GM12878 (cell line): ENCODE measurements at regions not wholly inside any gene's neighbourhood (a gene's known extent, or its start where the extent isn't known, plus 50 kb on each side); places are given as distances from the start of the nearest gene placed in this dataset.
A peak's percentile ranks its signal among the peaks of the same experiment; 100 is the strongest.

Experiments
- ATAC-seq: fragments of 200-7000 bp; cut with Tn5 transposase; 3 replicates; pipeline ENCODE4 v1.9.1; 2020; ENCODE audit warnings: mild to moderate bottlenecking, moderate library complexity
- BruUV-seq: library from RNA; stranded (reverse); fragments of 400-500 nt; replicated peaks from 2 replicates; lab custom pipeline; 2021; lab: Mats Ljungman, UMichigan
- CTCF ChIA-PET: fragments of 300-600 bp; sonication (Branson Sonifier 250); formaldehyde crosslinking; extraction: SDS; loops from one replicate; lab custom pipeline; 2021; ENCODE audit warnings: inconsistent platforms; lab: Yijun Ruan, JAX
- POLR2A ChIA-PET: fragments of 350-600 bp; formaldehyde crosslinking; extraction: SDS; loops from one replicate; lab custom pipeline; 2021; ENCODE audit warnings: inconsistent platforms; lab: Charles Lee
- RAD21 ChIA-PET: fragments of 300-600 bp; sonication (Branson Sonifier 250); formaldehyde crosslinking; loops from one replicate; lab custom pipeline; 2023; ENCODE audit warnings: antibody characterized with exemption; ENCODE audit not compliant: unreplicated experiment; lab: Charles Lee
- SMC1A ChIA-PET: fragments of 300-600 bp; sonication (Branson Sonifier 250); formaldehyde crosslinking; loops from one replicate; lab custom pipeline; 2023; ENCODE audit not compliant: unreplicated experiment, uncharacterized antibody; lab: Charles Lee
- DNase-seq: peaks from one replicate; pipeline ENCODE4 v3.0.0-alpha.2; 2011; ENCODE audit warnings: low read depth, low spot score
- FAIRE-seq: peaks from 3 replicates; lab custom pipeline; 2011; peaks lifted over from hg19 to GRCh38; lab: Jason Lieb, UNC
- H2AFZ ChIP-seq: 2 replicates; pipeline ENCODE4 v1.6.0; 2011; ENCODE audit warnings: low read depth, low read length, control low read depth; ENCODE audit not compliant: control insufficient read depth
- H3K27ac ChIP-seq: 2 replicates; pipeline ENCODE4 v1.5.1; 2011; ENCODE audit warnings: control low read depth; ENCODE audit not compliant: control insufficient read depth, insufficient read depth
- H3K27me3 ChIP-seq, 2 experiments: replicated peaks in 1 of 2; 2 replicates each; pipeline versions ENCODE4 v1.6.0 to v1.6.1; 2011; ENCODE audit warnings: low read length in 1 of 2; ENCODE audit not compliant: control insufficient read depth in 2 of 2, insufficient read depth in 2 of 2
- H3K36me3 ChIP-seq, 2 experiments: 2 replicates each; pipeline ENCODE4 v1.5.1; 2011; ENCODE audit warnings: low read length in 1 of 2; ENCODE audit not compliant: control insufficient read depth in 2 of 2, insufficient read depth in 2 of 2
- H3K4me1 ChIP-seq: 2 replicates; pipeline ENCODE4 v1.6.1; 2011; ENCODE audit warnings: mild to moderate bottlenecking, low read length, moderate library complexity, mixed read lengths; ENCODE audit not compliant: control insufficient read depth, insufficient read depth
- H3K4me2 ChIP-seq: 2 replicates; pipeline ENCODE4 v1.6.0; 2011; ENCODE audit warnings: control low read depth; ENCODE audit not compliant: control insufficient read depth, insufficient read depth
- H3K4me3 ChIP-seq: fragments of 200-600 bp; sonication (generic); 2 replicates; pipeline ENCODE4 v1.5.1; 2016
- H3K79me2 ChIP-seq: 2 replicates; pipeline ENCODE4 v1.6.0; 2011; ENCODE audit warnings: low read length; ENCODE audit not compliant: control insufficient read depth, insufficient read depth
- H3K9ac ChIP-seq: 2 replicates; pipeline ENCODE4 v1.8.0; 2011; ENCODE audit warnings: low read length, control low read depth, mixed read lengths; ENCODE audit not compliant: control insufficient read depth, insufficient read depth
- H3K9me3 ChIP-seq: replicated peaks from 3 replicates; pipeline ENCODE4 v1.5.1; 2011; ENCODE audit warnings: mild to moderate bottlenecking, low read length; ENCODE audit not compliant: control insufficient read depth, insufficient read depth
- H4K20me1 ChIP-seq: 2 replicates; pipeline ENCODE4 v1.6.0; 2011; ENCODE audit not compliant: control insufficient read depth, insufficient read depth
- BCL11A ChIP-seq: IDR thresholded peaks from 2 replicates; pipeline ENCODE4 v1.6.1; 2011; ENCODE audit warnings: low read depth, low read length
- CTCF ChIP-seq, 3 experiments: IDR thresholded peaks in 2 of 3; conservative IDR thresholded peaks in 1 of 3; 2 replicates each; pipeline ENCODE4 v1.5.1; 2011; ENCODE audit warnings: low read depth in 3 of 3, low read length in 3 of 3, mild to moderate bottlenecking in 3 of 3, control low read depth in 2 of 3, moderate library complexity in 2 of 3, inconsistent platforms in 1 of 3, mixed read lengths in 1 of 3; ENCODE audit not compliant: control insufficient read depth in 2 of 3, insufficient read depth in 1 of 3; ENCODE audit errors: extremely low read depth in 1 of 3
- FOS ChIP-seq: IDR thresholded peaks from 3 replicates; pipeline ENCODE4 v1.6.1; 2011; ENCODE audit warnings: borderline replicate concordance; ENCODE audit not compliant: insufficient read length; ENCODE audit errors: extremely low read depth
- HDAC6 ChIP-seq: fragments of 200-600 bp; sonication (generic); IDR thresholded peaks from one replicate; pipeline ENCODE4 v1.8.0; 2017; ENCODE audit warnings: antibody characterized with exemption; ENCODE audit not compliant: unreplicated experiment
- HDGF ChIP-seq: fragments of 450-650 bp; IDR thresholded peaks from 2 replicates; pipeline ENCODE4 v1.6.1; 2016; ENCODE audit warnings: antibody characterized with exemption
- NFIC ChIP-seq: IDR thresholded peaks from 2 replicates; pipeline ENCODE4 v1.6.1; 2012; ENCODE audit warnings: low read depth, mild to moderate bottlenecking, inconsistent platforms, low read length, moderate library complexity
- RAD51 ChIP-seq: fragments of 450-650 bp; IDR thresholded peaks from 2 replicates; pipeline ENCODE4 v1.6.1; 2016; ENCODE audit warnings: moderate library complexity, mild to moderate bottlenecking, inconsistent platforms
- ZNF384 ChIP-seq: IDR thresholded peaks from 2 replicates; pipeline ENCODE4 v1.6.1; 2012; ENCODE audit warnings: low read depth, mild to moderate bottlenecking, low read length, improper control_type of control experiment, borderline replicate concordance
- WGBS: methylation state at CpG from one replicate; pipeline ENCODE4 v1.1.6; 2016; ENCODE audit warnings: low lambda C conversion rate; ENCODE audit not compliant: insufficient replicate concordance, insufficient coverage; ENCODE audit errors: missing lambda C conversion rate; 5-methylcytosine and 5-hydroxymethylcytosine counted together
- in situ Hi-C: fragments of 300-500 bp; cut with MboI; formaldehyde crosslinking; loops from 9 replicates; pipeline ENCODE4 v1.14.3; 2018; ENCODE audit warnings: mixed read lengths
- intact Hi-C: fragments of 100-400 bp; cut with micrococcal nuclease; formaldehyde crosslinking; loops from one replicate; pipeline ENCODE4 v1.14.2; 2022; ENCODE audit not compliant: unreplicated experiment
- TF ChIP-seq, protein P1 (sequence below): IDR thresholded peaks from 2 replicates; pipeline ENCODE4 v1.6.1; 2012; ENCODE audit warnings: low read length, inconsistent platforms

DNA sequence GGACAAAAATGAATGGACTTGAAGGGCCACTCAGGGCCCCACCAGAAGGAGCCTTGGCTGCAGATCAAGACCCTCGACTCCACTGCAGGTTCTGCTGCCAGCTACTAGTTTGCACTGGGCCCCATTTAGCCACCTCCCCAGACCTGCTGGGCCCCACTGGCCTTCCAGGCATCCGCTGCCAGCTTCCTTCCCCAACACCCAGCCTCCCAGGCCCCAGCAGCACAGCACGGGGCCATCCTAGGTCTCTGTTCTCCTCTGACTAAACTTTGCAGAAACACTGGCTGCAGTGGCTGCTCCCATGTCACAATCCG, 277.4 kb upstream of the KLF14 start (continued):
- TF ChIP-seq CTCF (IDR thresholded peaks at IDR 0.05 in 2 of 3, conservative IDR thresholded peaks at IDR 0.05 in 1 of 3; ENCODE audit: control insufficient read depth in 2 of 3, extremely low read depth in 1 of 3, insufficient read depth in 1 of 3, low read depth in 3 of 3, low read length in 3 of 3) = no peak
- TF ChIP-seq BCL11A = no peak
- TF ChIP-seq, protein P1, sequence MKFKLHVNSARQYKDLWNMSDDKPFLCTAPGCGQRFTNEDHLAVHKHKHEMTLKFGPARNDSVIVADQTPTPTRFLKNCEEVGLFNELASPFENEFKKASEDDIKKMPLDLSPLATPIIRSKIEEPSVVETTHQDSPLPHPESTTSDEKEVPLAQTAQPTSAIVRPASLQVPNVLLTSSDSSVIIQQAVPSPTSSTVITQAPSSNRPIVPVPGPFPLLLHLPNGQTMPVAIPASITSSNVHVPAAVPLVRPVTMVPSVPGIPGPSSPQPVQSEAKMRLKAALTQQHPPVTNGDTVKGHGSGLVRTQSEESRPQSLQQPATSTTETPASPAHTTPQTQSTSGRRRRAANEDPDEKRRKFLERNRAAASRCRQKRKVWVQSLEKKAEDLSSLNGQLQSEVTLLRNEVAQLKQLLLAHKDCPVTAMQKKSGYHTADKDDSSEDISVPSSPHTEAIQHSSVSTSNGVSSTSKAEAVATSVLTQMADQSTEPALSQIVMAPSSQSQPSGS = no peak
- TF ChIP-seq FOS = no peak
- no peak for TF ChIP-seq HDAC6

DNA sequence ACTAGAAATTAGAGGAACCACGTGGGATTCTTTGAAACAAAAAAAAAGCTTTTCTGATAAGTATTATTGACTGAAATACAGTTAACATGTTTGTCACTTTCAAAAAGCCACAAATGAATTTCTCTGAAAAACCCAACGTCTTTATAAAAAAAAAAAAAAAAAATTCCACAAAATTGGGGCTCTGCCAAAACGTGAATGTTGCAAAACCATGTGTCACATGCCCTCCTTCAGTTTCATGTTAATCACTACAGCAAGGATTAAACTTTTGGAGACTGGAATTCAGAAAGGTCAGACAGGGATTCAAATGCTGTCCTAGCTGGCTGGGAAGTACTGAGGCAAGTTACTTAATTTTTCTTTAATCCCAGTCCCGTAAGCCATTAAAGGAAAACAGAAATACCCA, 278.0 kb upstream of the KLF14 start:
- CTCF ChIA-PET = interaction anchor here (0.6 to 3.1 kb wide), 9 partner anchors 9 to 115 kb away, joined by 3 to 21 read pairs (median 5); no protein-coding TSS in a partner anchor
- in situ Hi-C loops = no loop called here
- intact Hi-C loops = no loop called here
- peaks cover 41% of the 10 kb centered on the region for H3K79me2 ChIP-seq
- no peak overlapping the region for H3K9ac ChIP-seq
- TF ChIP-seq ZNF384 (0 out of 2 replicates have a peak, but pooled peaks have one; percentile 30), RAD51 (peak; percentile 28; the same call in 1 of the 2 replicates), HDGF (no peak), NFIC (0 out of 2 replicates have a peak, but pooled peaks have one; percentile 26)
- POLR2A ChIA-PET = interaction anchor here (0.6 to 1.5 kb wide), 8 partner anchors 8 to 64 kb away, joined by 3 to 6 read pairs (median 4); no protein-coding TSS in a partner anchor
- no peaks in the 10 kb centered on the region; a peak in 2 of 4 replicates for H3K36me3 ChIP-seq
- H3K27me3 ChIP-seq = no peaks in the 10 kb centered on the region
- ATAC-seq (no peak), FAIRE-seq (no peak), DNase-seq (no peak)
- H3K9me3 ChIP-seq = no peaks in the 10 kb centered on the region
- H3K4me3 ChIP-seq = no peak overlapping the region
- SMC1A ChIA-PET = interaction anchor here (0.8 to 4.2 kb wide), 7 partner anchors 8 to 63 kb away, joined by 3 to 31 read pairs (median 8); no protein-coding TSS in a partner anchor
- peaks cover 54% of the 10 kb centered on the region for H3K4me1 ChIP-seq
- BruUV-seq = no TSS peak
- WGBS = 2% methylated on average over 4 of the region's 4 CpGs
- peak overlapping the region; percentile 36 for H3K27ac ChIP-seq
- H3K4me2 ChIP-seq = no peak overlapping the region
- RAD21 ChIA-PET = interaction anchor here (0.6 to 3.0 kb wide), 5 partner anchors 8 to 286 kb away, joined by 3 to 18 read pairs (median 7); no protein-coding TSS in a partner anchor
- H4K20me1 ChIP-seq = no peaks in the 10 kb centered on the region
- H2AFZ ChIP-seq = no peak overlapping the region; the same call in 1 of the 2 replicates
